Suprapubic skin (tissue), 4 donors: ENCODE measurements at regions not wholly inside any gene's neighbourhood (a gene's known extent, or its start where the extent isn't known, plus 50 kb on each side); places are given as distances from the start of the nearest gene placed in this dataset.

Source experiments
- CTCF ChIP-seq, 2 donors: fragments of 200-600 bp in 1 of 2; fragments of 450-650 bp in 1 of 2; sonication (generic) in 1 of 2; IDR thresholded peaks; one replicate each; pipeline ENCODE4 v1.5.1; 2016 to 2019; ENCODE audit warnings: antibody characterized with exemption in 2 of 2, mild to moderate bottlenecking in 1 of 2, moderate library complexity in 1 of 2
- EP300 ChIP-seq: sonication (generic); formaldehyde crosslinking; IDR thresholded peaks from one replicate; pipeline ENCODE4 v1.6.1; 2017; ENCODE audit warnings: antibody characterized with exemption
- POLR2A ChIP-seq, 2 donors: fragments of 450-650 bp; IDR thresholded peaks; one replicate each; pipeline ENCODE4 v1.6.1; 2017; ENCODE audit warnings: antibody characterized with exemption in 2 of 2, mild to moderate bottlenecking in 2 of 2, moderate library complexity in 2 of 2
- POLR2AphosphoS5 ChIP-seq, 3 donors: sonication (generic); formaldehyde crosslinking; IDR thresholded peaks; one replicate each; pipeline ENCODE4 v1.6.1; 2017; ENCODE audit warnings: antibody characterized with exemption in 3 of 3

GRCh38 chr12:58296863-58297262 lies 355.5 kb downstream of the ATP23 start:
- no peak for TF ChIP-seq CTCF (IDR thresholded peaks at IDR 0.05)
- no peak for TF ChIP-seq POLR2AphosphoS5 (IDR thresholded peaks at IDR 0.05)
- TF ChIP-seq EP300, result no peak
- no peak for TF ChIP-seq POLR2A (IDR thresholded peaks at IDR 0.05)
